ENCODE measurements at regions not wholly inside any gene's neighbourhood (a gene's known extent, or its start where the extent isn't known, plus 50 kb on each side); places are given as distances from the start of the nearest gene placed in this dataset.
A peak's percentile ranks its signal among the peaks of the same experiment; 100 is the strongest.

- no peaks in the 10 kb centered on the region for H3K27me3 ChIP-seq (ENCODE audit: control insufficient read depth, insufficient read depth, low read length)
- no peak for FAIRE-seq
- no peak overlapping the region for H3K4me3 ChIP-seq (ENCODE audit: low read depth, low read length)
Observed at GRCh38 chr18:40612356-40612755, 1342.7 kb upstream of the PIK3C3 start.

GRCh38 chr18:40608226-40608625 is 1346.8 kb upstream of the PIK3C3 start:
- FAIRE-seq: no peak

More at GRCh38 chr18:40612356-40612755, 1342.7 kb upstream of the PIK3C3 start:
- H3K36me3 ChIP-seq (ENCODE audit: control insufficient read depth, insufficient read depth, low read length): no peaks in the 10 kb centered on the region
- TF ChIP-seq CTCF (IDR thresholded peaks at IDR 0.05; ENCODE audit: insufficient read depth, low read length, severe bottlenecking): no peak
- DNase-seq (ENCODE audit: low read depth): no peak

GRCh38 chr18:40607542-40608148 is 1347.4 kb upstream of the PIK3C3 start:
- no peak for FAIRE-seq
- H3K27me3 ChIP-seq (ENCODE audit: control insufficient read depth, insufficient read depth, low read length): no peaks in the 10 kb centered on the region
- no peak for TF ChIP-seq CTCF (IDR thresholded peaks at IDR 0.05; ENCODE audit: insufficient read depth, low read length, severe bottlenecking)
- no peak overlapping the region for H3K4me3 ChIP-seq (ENCODE audit: low read depth, low read length)
- DNase-seq (ENCODE audit: low read depth): no peak
- no peaks in the 10 kb centered on the region for H3K36me3 ChIP-seq (ENCODE audit: control insufficient read depth, insufficient read depth, low read length)

More at GRCh38 chr18:40608226-40608625, 1346.8 kb upstream of the PIK3C3 start:
- H3K4me3 ChIP-seq (ENCODE audit: low read depth, low read length): no peak overlapping the region
- H3K36me3 ChIP-seq (ENCODE audit: control insufficient read depth, insufficient read depth, low read length): no peaks in the 10 kb centered on the region
- no peaks in the 10 kb centered on the region for H3K27me3 ChIP-seq (ENCODE audit: control insufficient read depth, insufficient read depth, low read length)
- no peak for DNase-seq (ENCODE audit: low read depth)
- TF ChIP-seq CTCF (IDR thresholded peaks at IDR 0.05; ENCODE audit: insufficient read depth, low read length, severe bottlenecking): no peak

- Histone ChIP-seq H3K4me3 (ENCODE audit: low read depth, low read length) (no peak overlapping the region), H3K27me3 (ENCODE audit: control insufficient read depth, insufficient read depth, low read length) (no peaks in the 10 kb centered on the region), H3K36me3 (ENCODE audit: control insufficient read depth, insufficient read depth, low read length) (no peaks in the 10 kb centered on the region)
- FAIRE-seq (no peak), DNase-seq (ENCODE audit: low read depth) (no peak)
- no peak for TF ChIP-seq CTCF (IDR thresholded peaks at IDR 0.05; ENCODE audit: insufficient read depth, low read length, severe bottlenecking)
Observed at GRCh38 chr18:40606996-40607395, 1348.0 kb upstream of the PIK3C3 start.

GRCh38 chr18:40583671-40584070 is 1371.4 kb upstream of the PIK3C3 start:
- H3K27me3 ChIP-seq (ENCODE audit: control insufficient read depth, insufficient read depth, low read length): no peaks in the 10 kb centered on the region
- no peak overlapping the region for H3K4me3 ChIP-seq (ENCODE audit: low read depth, low read length)
- FAIRE-seq: peak; percentile 83
- TF ChIP-seq CTCF (IDR thresholded peaks at IDR 0.05; ENCODE audit: insufficient read depth, low read length, severe bottlenecking): no peak
- H3K36me3 ChIP-seq (ENCODE audit: control insufficient read depth, insufficient read depth, low read length): no peaks in the 10 kb centered on the region
- DNase-seq (ENCODE audit: low read depth): no peak

GRCh38 chr18:40582105-40582504 is 1372.9 kb upstream of the PIK3C3 start:
- H3K36me3 ChIP-seq (ENCODE audit: control insufficient read depth, insufficient read depth, low read length): no peaks in the 10 kb centered on the region
- no peaks in the 10 kb centered on the region for H3K27me3 ChIP-seq (ENCODE audit: control insufficient read depth, insufficient read depth, low read length)
- DNase-seq (ENCODE audit: low read depth): no peak
- TF ChIP-seq CTCF (IDR thresholded peaks at IDR 0.05; ENCODE audit: insufficient read depth, low read length, severe bottlenecking): no peak
- no peak for FAIRE-seq
- no peak overlapping the region for H3K4me3 ChIP-seq (ENCODE audit: low read depth, low read length)

Measured in bronchial epithelial cell (primary cell).